OCI-LY3 (cell line): ENCODE measurements at regions not wholly inside any gene's neighbourhood (a gene's known extent, or its start where the extent isn't known, plus 50 kb on each side); places are given as distances from the start of the nearest gene placed in this dataset.

ENCODE experiments used
- H2AFZ ChIP-seq: fragments of 200-600, 300-600 bp; shearing (Covaris generic); 2 replicates; pipeline ENCODE4 v1.6.0; 2014; ENCODE audit warnings: antibody characterized with exemption, low read depth, low read length
- H3K27ac ChIP-seq: fragments of 200-600, 300-600 bp; sonication (generic); 2 replicates; pipeline ENCODE4 v1.5.1; 2014; ENCODE audit warnings: mild to moderate bottlenecking, low read length, moderate library complexity, mixed read lengths
- H3K27me3 ChIP-seq: fragments of 200-600, 300-600 bp; sonication (generic); 2 replicates; pipeline ENCODE4 v1.6.1; 2014; ENCODE audit warnings: low read depth, low read length, mixed read lengths
- H3K36me3 ChIP-seq: fragments of 200-600, 300-600 bp; sonication (generic); replicated peaks from 2 replicates; pipeline ENCODE3; 2014; ENCODE audit warnings: low read depth, low read length, mixed read lengths
- H3K4me1 ChIP-seq: fragments of 300-600, 200-600 bp; sonication (generic); 2 replicates; pipeline ENCODE4 v1.6.1; 2014; ENCODE audit warnings: low read length, mixed read lengths
- H3K4me2 ChIP-seq: fragments of 200-600, 300-600 bp; sonication (generic); 2 replicates; pipeline ENCODE4 v1.6.1; 2014; ENCODE audit warnings: low read length, mixed read lengths
- H3K4me3 ChIP-seq: fragments of 300-600, 200-600 bp; sonication (generic); 2 replicates; pipeline ENCODE4 v1.5.1; 2014; ENCODE audit warnings: antibody characterized with exemption, mild to moderate bottlenecking, low read length, moderate library complexity
- H3K79me2 ChIP-seq: fragments of 300-600, 200-600 bp; shearing (Covaris generic); 2 replicates; pipeline ENCODE4 v1.6.1; 2014; ENCODE audit warnings: mild to moderate bottlenecking, low read length, mixed read lengths
- H3K9ac ChIP-seq: fragments of 300-600, 200-600 bp; shearing (Covaris generic); 2 replicates; pipeline ENCODE4 v1.6.0; 2014; ENCODE audit warnings: mild to moderate bottlenecking, low read length, moderate library complexity
- H3K9me3 ChIP-seq: fragments of 200-600, 300-600 bp; shearing (Covaris generic); 2 replicates; pipeline ENCODE4 v1.6.1; 2014; ENCODE audit warnings: low read length, mixed read lengths; ENCODE audit not compliant: insufficient read depth
- H4K20me1 ChIP-seq: fragments of 200-600, 300-600 bp; sonication (generic); 2 replicates; pipeline ENCODE4 v1.6.1; 2016; ENCODE audit warnings: low read length, mixed read lengths; ENCODE audit not compliant: insufficient read depth
- EZH2phosphoT487 ChIP-seq: fragments of 200-600 bp; shearing (Covaris generic); IDR thresholded peaks from 2 replicates; pipeline ENCODE4 v1.6.1; 2018; ENCODE audit warnings: antibody characterized with exemption, mixed run types, low read depth
- TF ChIP-seq, protein P1 (sequence below): fragments of 200-600, 300-600 bp; sonication (generic); IDR thresholded peaks from 2 replicates; pipeline ENCODE4 v1.5.1; 2014; ENCODE audit warnings: antibody characterized with exemption, low read length, low read depth

DNA sequence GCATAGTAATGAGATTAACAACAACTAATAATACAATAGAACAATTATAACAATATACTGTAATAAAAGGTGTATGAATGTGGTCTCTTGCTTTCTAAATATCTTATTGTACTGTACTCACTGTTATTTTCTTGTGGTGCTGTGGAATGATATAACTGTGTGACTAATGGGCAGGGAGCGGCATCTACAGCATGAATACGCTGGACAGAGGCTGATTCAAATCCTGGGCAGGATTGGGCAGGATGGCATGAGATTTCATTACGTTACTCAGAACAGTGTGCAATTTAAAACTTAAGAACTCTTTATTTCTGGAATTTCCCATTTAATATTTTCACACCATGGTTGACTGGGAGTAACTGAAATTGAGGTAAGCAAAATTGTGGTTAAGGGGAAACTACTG is 1239.8 kb upstream of the GOT2 start:
- Histone ChIP-seq H4K20me1 (no peaks in the 10 kb centered on the region), H3K79me2 (no peaks in the 10 kb centered on the region), H3K9me3 (no peaks in the 10 kb centered on the region), H3K27ac (no peak overlapping the region), H3K4me2 (no peak overlapping the region), H2AFZ (no peak overlapping the region), H3K36me3 (no peaks in the 10 kb centered on the region), H3K27me3 (no peaks in the 10 kb centered on the region), H3K4me1 (no peaks in the 10 kb centered on the region), H3K4me3 (no peak overlapping the region), H3K9ac (no peak overlapping the region)
- no peak for TF ChIP-seq EZH2phosphoT487
- TF ChIP-seq, protein P1, sequence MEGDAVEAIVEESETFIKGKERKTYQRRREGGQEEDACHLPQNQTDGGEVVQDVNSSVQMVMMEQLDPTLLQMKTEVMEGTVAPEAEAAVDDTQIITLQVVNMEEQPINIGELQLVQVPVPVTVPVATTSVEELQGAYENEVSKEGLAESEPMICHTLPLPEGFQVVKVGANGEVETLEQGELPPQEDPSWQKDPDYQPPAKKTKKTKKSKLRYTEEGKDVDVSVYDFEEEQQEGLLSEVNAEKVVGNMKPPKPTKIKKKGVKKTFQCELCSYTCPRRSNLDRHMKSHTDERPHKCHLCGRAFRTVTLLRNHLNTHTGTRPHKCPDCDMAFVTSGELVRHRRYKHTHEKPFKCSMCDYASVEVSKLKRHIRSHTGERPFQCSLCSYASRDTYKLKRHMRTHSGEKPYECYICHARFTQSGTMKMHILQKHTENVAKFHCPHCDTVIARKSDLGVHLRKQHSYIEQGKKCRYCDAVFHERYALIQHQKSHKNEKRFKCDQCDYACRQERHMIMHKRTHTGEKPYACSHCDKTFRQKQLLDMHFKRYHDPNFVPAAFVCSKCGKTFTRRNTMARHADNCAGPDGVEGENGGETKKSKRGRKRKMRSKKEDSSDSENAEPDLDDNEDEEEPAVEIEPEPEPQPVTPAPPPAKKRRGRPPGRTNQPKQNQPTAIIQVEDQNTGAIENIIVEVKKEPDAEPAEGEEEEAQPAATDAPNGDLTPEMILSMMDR: no peak

DNA sequence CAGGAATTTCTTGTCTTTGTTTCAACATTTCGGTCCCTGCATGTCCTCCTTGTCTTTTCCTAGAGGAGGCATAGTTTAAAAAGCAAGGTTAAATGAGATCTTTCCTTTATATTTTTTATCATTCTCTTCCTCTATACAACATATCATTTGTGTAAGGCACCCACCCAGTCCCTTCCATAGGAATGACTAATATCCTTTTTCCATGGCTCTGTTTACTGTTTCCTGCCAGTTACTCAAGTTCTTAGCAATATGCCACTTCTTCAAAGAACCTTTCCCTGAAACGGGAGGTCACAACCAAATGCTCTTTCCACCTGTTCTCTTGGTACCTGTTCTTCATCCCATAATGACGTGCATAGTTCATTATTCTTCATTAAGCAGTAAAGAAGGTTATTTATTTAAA is 1237.1 kb upstream of the GOT2 start:
- Histone ChIP-seq H3K79me2 (no peaks in the 10 kb centered on the region), H4K20me1 (no peaks in the 10 kb centered on the region), H3K4me2 (no peak overlapping the region), H3K4me3 (no peak overlapping the region), H3K4me1 (no peaks in the 10 kb centered on the region), H3K27me3 (no peaks in the 10 kb centered on the region), H2AFZ (no peak overlapping the region), H3K9ac (no peak overlapping the region), H3K36me3 (no peaks in the 10 kb centered on the region), H3K27ac (no peak overlapping the region), H3K9me3 (no peaks in the 10 kb centered on the region)
- TF ChIP-seq, protein P1: no peak
- TF ChIP-seq EZH2phosphoT487: no peak

DNA sequence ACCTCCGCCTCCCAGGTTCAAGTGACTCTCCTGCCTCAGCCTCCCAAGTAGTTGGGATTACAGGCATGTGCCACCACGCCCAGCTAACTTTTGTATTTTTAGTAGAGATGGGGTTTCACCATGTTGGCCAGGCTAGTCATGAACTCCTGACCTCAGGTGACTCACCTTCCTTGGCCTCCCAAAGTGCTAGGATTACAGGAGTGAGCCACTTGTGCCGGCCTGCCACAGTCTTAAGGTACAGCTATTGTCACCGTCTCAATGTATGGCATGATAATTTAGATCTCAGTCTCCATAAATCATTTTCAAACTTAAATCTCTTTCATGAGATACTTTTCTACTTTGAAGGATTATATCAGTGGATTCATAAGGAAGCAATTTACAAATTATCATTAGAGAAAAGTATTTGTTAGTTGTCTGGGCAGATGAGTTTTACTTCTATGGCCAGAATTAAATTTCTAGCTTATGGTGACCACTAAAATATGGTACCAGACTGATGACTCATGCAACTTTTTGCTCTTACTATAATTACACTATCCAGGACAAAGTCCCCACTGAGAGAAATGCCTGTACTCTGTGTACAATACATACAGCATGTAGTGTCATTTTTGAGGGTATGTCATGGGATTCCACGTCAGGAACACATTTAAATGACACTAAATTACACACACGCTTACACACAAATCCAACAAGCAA is 1230.3 kb upstream of the GOT2 start:
- Histone ChIP-seq H4K20me1 (no peaks in the 10 kb centered on the region), H3K9me3 (no peaks in the 10 kb centered on the region), H3K79me2 (no peaks in the 10 kb centered on the region), H3K4me2 (no peak overlapping the region), H3K36me3 (no peaks in the 10 kb centered on the region), H3K4me3 (no peak overlapping the region), H3K27ac (no peak overlapping the region), H3K4me1 (no peaks in the 10 kb centered on the region), H2AFZ (no peak overlapping the region), H3K27me3 (no peaks in the 10 kb centered on the region), H3K9ac (no peak overlapping the region)
- TF ChIP-seq, protein P1: no peak
- TF ChIP-seq EZH2phosphoT487: no peak

DNA sequence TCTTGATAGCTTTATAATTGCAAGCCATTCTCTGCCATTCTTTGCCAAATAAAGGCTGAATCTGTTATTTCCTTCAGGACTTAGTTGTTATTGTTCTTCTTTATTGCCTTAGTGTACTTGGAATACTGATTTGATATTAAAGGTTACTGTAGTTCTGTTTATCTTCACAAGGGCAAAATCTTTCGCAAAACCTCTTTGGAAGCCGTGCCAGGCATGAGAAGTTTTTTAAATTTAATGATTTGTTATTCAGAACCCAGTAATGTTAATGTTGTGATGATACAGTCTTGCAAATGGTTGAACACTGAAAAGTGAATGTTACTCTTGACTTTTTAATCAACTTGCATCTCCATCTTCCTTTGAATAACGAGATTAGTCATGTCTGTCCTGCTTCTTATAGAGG is 1225.2 kb upstream of the GOT2 start:
- Histone ChIP-seq H3K79me2 (no peaks in the 10 kb centered on the region), H3K9ac (no peak overlapping the region), H3K4me3 (no peak overlapping the region), H3K9me3 (no peaks in the 10 kb centered on the region), H2AFZ (no peak overlapping the region), H3K27ac (no peak overlapping the region), H3K36me3 (no peaks in the 10 kb centered on the region), H3K4me1 (no peaks in the 10 kb centered on the region), H3K27me3 (no peaks in the 10 kb centered on the region), H4K20me1 (no peaks in the 10 kb centered on the region), H3K4me2 (no peak overlapping the region)
- TF ChIP-seq, protein P1: no peak
- TF ChIP-seq EZH2phosphoT487: no peak
